ENCODE measurements at regions not wholly inside any gene's neighbourhood (a gene's known extent, or its start where the extent isn't known, plus 50 kb on each side); places are given as distances from the start of the nearest gene placed in this dataset.
A peak's percentile ranks its signal among the peaks of the same experiment; 100 is the strongest.

DNA sequence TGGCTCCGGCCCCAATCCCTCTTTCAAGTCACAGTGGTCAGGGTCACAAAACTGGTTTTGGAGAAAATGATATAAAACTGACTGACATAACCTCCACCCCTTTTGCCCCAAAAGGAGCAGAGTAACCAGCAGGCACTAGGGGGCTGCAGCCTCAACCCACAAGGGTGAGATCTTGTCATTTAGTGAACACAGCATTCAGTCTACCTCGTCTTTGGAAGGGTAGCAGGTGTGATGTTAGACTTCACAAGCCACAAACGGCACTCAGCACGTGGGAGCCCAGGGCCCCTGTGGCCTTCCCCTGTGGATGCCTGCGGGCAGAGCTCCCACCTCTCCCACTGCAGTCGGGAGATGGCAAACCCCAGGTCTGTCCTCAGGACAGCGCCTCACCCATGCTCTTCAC is 372.1 kb upstream of the MYT1L start:
- DNase-seq, result no peak

DNA sequence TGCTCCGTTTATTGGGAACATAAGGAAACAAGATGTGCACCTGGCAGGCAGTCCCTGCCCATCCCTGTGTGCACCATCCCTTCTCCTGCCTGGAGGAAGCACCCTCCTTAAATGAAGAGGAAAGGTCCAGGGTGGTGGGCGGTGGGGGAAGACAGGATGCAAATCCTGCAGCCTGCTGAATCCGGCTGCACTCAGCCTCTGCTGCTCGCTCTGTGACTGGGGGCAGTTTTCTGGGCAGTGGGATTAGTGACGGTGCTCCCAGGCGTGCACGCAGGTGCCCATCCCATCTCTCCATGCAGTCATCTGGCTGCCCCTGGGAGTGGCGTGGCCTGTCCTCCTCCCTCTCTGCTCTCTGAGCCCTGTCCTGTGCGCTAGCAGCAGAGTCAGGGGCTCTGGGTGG is 371.3 kb upstream of the MYT1L start:
- DNase-seq, result no peak

DNA sequence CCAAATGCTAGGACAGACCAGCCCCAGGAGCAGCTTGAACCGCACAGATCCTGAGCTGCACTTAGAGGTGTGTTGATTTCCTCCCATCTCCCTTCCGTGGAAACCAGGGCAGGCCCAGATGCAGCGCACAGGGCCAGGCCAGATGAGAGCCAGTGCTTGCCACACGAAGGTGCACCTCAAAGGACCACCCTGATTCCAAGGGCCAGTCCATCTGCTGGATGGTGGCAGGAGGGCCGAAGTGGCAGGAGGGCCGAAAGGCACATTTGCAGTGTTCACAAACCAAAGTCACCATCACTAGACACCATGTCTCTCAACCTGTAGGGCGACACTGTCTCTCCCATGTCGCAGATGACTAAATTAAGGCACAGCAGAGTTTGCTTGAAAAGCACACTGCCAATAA is 370.7 kb upstream of the MYT1L start:
- no peak for DNase-seq

DNA sequence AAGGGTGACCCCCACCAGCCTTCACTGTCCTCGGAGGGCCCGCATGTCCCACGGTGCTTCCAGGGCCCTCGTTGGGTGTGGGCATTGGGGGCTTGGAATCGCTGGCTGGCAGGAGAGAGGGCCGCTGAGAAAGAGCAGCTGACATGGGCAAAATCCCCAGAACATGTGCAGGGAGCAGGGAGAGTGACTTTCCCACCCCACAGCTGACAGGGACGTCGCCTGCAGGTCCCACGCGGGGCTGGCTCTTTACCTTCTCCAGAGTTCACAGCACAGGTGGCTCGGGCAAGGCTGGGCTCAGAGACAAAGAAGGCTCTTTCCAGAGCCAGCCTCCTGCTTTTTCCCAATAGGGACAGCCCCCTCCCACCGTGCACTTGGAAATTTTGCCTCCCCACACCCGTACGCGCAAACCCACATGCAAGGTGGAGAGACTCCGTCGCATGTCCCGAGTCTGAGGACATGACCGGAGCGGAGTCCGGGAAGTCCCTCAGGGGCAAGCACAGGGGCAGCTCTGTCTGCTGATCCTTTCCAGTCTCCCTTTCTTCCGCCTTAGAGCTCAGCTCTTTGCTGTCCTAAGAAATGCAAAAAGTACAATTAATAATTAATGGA is 370.2 kb upstream of the MYT1L start:
- no peak for DNase-seq

DNA sequence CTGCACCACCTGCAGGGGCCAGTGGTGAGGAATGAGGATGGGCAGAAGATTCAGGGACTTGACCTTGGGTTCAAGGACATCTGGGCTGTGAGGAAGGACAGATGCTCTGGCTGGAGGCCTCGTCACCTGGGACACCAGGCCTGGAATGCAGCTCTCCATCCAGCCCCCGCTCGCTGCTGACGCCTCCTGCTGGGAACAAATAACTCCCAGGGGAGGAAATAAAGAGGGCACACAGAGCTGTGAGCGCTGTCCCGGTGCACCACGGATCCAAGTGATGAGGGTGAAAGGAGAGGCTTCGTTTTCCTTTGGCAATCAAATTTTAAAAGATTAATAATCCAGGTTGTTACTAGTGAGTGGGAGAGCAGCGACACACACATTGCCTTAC is 368.0 kb upstream of the MYT1L start:
- no peak for DNase-seq

DNA sequence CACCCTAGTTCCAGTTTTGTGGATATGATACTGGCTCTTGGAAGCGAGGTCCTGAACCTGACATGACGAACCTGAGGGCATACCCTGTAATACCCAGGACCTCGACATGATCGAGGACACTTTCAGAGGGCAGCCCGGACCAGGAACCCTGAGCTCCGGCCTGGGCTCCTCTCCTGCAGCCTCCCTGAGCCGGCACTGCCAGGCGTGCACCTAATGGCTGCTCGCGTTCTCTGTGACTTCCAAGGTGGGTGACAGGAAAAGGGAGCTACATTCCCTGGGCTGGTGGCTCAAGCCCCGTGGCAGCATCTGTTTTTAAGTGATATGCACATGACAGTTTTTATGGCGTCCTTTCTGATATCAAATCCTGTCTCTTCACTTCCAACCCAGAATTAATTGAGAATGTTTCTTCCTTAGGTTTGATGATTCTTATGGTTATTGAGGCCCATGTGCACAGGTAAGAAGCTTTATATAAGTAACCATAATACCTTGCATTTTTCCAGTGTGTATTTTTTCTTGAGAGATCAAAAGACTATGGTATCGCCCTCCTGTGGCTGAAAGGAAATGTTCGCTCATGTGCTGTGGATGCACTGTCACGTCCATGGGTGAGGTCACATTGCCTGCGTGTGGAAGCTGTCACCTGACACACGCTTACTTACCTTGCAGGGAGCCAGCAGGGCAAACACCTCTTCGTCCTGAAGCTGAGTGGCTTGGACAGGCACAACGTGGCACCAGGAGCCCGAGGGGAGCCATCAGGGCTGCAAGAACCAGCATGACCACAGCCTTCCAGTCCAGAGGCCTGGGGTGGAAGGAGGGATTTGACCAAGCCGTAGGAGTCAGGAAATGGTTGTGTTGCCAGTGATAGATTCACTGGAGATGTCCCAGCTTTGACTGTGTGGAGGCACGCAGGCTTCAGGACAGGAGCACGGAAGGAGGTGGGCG is 367.4 kb upstream of the MYT1L start:
- DNase-seq, result no peak

DNA sequence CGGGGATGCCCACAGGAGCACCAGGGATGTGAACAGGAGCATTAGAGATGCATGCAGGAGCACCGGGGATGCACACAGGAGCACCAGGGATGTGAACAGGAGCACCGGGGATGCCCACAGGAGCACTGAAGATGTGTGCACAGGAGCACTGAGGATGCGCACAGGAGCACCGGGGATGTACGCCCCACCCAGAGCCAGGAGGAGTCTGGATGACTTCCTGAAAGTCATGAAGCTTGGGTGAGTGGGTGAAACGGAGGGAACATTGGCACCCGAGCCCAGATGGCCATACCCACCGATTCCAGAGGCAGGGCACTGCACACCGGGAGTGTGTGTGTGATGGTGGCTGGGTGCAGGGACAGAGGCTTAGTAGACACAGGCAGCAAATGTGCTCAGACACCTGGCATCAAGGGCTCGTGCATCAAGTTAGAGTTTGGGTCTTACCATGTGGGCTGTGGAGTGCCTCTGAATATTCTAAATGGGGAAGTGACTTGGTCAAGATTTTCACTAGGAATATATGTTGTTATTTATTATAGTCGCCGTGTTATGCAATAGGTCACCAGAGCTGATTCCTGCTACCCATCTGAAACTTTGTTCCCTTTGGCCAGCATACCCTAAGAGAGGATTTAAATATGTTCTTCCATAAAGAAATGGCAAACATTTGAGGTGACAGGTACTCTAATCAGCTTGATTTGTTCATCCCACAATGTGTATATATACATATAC is 365.8 kb upstream of the MYT1L start:
- no peak for DNase-seq

DNA sequence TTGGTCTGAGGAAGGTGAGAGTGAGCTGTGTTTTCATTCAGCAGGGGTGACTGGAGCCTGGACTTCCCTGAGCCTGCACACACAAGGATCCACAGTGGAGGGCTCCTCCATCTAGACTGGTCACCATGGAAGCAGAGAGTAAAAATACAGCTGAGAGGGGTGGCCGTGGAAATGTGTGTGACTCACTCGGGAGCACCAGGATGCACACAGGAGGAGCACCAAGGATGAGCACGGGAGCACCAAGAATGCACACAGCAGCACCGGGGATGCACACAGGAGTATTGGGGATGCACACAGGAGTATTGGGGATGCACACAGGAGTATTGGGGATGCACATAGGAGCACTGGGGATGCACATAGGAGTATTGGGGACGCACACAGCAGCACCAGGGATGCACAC is 365.2 kb upstream of the MYT1L start:
- no peak for DNase-seq

DNA sequence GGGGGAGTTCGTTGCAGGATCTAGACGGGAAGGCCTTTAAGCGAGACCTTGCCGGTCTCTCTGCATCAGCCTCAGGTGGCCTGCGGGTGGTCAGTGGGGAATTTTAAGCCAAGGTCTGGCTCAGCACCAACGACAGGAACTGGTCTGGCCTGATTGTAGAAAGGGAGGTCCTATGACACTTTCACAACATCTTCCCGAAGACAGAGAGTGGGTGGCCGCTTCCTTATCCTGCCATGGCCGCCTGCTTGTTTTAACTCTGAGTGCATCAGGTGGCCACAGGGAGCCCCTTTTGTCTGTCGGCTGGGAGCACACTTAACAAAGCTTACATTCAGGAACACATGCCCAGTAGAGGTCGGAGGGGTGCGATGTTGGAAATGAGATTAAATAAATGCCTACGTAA is 363.7 kb upstream of the MYT1L start:
- no peak for DNase-seq

DNA sequence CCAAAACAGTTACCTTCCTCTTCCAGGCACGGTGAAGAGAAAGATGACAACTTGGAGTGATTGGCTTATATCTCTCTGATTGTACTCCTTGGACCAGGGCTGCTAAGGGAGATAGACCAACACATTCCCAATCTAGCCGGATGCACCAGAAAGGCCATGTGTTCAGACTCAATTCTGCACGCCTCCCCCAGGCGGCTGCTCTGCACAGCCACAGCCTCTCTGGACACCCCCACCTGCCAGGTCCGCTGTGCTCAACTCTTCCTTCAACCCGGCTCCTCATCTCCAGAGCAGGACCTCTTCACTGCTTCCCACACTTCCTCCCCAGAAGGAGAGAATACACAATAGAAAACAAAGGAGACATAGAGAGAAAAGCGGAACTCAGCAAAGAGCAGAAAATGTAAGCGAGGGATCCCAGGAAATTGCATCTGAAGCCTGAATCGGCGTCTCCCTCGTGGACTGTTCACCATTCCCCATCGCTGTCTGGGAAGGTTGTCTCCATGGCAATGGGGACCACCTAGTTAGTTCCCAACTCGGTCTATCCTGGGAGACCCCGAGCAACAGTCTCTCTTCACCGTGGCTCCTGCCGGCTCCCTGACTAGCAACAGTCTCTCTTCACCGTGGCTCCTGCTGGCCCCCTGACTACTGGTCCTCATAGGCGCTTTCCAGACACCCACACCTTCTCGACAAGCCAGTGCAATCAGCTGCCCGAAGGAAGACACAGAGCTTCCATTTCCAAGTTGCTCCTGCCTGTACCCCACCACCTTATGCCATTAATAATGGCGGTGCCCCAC is 361.7 kb upstream of the MYT1L start:
- no peak for DNase-seq

DNA sequence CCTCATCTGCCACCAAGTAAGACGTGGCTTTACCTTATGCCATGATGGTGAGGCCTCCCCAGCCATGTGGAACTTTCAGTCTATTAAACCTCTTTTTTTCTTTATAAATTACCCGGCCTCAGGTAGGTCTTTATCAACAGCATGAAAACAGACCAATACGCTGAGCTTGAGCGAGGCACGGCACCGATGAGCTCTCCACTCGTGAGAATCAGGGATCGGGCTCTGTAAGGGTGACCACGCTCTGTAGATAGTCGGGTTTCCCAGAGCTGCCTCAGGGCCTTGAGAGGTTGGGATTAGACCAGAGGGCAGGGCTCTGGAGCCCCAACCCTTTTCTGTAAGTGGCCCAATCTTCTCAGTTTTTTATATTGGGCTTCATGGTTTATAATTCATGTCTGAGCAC is 360.3 kb upstream of the MYT1L start:
- no peak for DNase-seq

DNA sequence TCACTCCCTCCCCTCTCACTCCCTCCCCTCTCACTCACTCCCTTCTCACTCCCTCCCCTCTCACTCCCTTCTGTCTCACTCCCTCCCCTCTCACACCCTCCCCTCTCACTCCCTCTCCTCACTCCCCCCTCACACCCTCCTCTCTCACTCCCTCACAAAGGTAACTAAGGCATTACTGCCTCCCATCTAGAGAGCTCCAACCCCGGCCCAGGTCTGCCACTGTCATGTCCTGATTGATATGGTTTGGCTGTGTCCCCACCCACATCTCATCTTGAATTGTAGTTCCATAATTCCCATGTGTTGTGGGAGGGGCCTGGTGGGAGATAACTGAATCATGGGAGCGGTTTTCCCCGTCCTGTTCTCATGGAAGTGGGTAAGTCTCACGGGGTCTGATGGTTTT is 359.9 kb upstream of the MYT1L start:
- DNase-seq, result no peak

DNA sequence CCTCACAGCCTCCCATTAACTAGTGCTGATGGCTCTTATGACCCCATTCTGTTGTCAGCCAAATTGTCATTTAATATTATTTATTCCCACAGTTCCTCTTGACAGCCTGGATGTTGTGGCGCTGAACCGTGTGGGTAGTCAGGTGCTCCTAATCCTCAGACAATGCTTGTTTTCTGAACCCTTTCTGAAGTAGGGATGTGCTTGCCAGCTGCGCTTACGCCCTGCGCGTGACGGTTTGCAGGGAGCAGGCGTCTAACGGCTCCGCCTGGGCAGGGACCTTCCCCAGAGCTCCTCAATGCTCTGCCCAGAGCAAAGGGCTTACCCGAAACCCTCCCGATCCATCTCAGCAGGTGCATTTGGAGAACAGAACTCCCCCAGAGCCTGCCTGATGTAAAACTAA is 358.2 kb upstream of the MYT1L start:
- DNase-seq, result no peak

DNA sequence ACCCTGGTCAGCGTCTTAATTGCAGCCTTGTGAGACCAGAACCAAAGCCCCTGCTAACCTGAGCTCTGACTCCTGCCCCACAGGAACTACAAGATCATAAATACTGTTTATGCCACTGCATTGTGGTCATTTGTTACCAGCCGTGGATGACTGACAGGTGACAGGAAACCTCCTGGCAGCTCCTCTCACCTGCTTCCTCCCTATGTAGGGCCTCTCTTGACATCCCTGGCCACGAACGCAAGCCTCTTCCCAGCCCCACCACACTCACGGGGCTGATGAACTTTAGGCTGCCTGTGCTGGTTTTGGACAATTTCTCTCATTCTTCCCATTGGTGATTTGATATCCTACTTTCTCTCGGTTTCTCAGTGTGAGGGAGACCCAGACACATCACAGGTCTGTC is 357.2 kb upstream of the MYT1L start:
- no peak for DNase-seq

DNA sequence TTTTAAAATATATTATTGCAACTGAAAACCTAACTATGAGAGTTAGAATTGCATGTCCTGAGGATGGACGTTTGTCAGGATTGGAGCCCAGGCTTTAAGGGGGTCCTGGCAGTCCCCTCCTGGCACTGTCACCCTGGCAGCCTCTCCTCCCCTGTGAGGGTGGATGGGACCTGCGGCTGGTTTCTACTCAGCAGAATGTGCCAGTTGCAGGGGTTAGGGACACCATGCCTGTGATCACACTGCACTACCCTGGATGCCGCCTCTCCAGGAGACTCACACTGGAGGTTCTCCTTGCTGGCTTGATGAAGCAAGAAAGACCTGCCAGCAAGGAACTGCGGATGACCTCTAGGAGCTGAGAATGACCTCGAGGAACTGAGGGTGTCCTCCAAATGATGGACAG is 356.7 kb upstream of the MYT1L start:
- DNase-seq, result no peak

DNA sequence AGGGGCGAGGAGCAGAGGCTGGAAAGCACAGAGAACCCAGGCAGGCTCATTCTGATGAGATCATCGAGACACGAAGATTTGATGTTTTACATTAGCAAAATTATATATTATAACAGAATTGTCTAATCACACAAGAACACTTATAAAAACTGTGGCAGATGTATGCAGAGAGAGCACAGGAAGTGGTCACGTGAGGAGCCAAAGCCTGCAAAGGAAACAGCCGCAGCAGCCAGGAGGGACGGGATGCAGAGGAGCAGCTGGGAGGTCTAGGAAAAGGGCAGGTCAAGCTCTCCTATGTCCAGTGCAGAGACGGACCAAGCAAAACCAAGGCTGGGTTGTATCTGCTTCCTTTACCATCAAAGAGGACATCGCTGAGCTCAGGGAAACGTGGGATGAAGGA is 355.1 kb upstream of the MYT1L start:
- DNase-seq, result peak; percentile 6

DNA sequence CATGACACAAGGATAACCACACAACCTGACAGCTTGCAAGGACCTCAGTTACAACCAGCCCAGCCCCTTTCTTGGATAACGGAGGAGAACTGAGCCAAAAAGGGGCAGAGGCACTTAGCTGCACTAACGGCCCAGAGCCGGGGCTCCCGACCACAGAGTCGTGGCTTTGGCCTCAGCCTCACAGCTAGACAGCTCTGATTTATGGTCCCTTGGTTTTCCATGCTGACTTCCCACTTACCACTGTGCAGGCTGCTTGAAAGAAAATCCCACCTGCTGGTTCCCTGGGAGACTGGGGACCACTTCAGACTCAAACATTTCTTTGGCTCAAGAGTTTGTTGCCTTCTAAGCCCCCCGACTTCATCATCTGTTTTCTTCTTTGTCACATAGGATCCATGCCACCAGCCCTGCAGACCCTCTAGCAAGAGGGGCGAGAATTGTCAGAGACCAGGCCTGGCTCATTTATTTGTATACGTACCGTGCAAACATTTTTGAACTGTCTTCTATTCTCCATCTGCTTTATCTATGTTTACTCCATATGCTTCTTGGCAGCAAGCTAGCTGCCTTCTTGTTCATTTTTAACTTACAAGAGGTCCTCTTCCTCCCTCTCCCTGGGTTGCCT is 352.6 kb upstream of the MYT1L start:
- no peak for DNase-seq

DNA sequence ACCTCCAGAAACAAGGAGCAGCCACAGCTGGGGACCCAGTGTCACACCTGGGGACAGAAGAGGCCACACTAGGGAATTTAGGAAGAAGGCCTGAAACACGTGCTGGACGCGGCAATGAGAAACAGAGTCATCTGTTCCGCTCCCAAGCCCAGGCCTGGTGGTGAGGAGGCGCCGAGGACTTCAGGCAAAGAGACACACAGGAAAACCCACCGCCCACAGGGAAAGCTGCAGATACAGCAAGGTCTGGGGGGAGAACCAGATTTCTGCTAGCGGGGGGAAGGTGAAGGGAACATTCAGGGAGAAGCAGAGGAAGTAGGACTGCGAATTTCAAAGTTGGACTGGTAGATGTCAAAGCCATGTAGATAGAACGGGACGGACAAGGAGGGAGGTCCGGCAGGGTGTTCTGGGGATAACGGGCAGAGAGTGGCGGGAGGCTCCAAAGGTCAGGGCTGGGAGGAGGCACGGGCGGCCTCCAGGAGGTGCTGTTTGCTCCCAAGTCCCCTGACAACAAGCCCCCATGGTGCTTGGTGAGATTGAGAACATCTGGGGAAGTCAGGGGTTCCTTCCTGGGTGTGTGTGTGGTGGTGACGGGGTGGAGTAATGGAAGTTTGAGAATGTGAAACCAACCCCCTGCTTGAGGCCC is 351.7 kb upstream of the MYT1L start:
- no peak for DNase-seq

DNA sequence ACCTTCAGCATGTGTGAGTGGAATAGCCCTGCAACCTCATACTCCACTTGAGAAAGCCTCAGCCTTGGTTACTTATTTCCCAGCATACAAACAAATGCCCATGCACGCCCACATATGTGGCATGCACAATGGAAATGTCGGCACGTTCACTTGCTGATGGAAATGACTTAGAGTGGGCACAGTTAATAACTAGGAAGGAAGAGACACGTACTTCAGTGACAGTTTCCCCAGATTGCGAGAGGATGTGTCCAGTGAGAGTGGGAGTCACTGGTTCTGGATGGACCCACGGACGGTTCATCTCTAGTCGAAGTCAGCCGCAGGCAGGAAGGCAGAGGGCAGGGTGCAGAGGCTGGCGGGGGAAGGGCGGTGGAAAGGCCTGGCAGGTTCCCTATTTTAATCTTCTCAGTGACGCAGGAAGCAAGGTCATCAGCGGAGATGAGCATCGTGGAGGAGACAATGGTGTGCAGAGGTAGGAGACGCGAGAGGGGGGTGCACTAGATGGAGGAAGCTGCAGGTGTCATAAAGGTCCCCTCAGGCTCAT is 350.7 kb upstream of the MYT1L start:
- DNase-seq, result no peak

DNA sequence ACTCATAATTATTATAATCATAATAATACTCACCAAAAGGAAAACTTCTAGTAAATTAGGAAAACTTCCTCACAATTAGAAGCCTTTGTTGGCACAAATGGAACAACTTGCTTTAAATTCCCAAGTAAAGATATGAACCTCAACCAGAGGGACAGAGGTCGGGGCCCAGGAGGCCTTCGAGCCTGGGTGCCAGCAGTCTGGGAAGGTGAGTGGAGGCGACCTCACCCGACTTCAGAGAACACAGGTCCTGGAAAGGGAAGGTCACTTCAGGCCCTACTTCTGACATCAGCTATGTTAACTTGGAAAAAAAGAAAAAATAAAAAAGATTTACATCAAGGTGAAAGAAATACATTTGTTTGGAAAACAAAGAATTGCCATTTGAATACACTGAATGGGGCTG is 350.0 kb upstream of the MYT1L start:
- no peak for DNase-seq

DNA sequence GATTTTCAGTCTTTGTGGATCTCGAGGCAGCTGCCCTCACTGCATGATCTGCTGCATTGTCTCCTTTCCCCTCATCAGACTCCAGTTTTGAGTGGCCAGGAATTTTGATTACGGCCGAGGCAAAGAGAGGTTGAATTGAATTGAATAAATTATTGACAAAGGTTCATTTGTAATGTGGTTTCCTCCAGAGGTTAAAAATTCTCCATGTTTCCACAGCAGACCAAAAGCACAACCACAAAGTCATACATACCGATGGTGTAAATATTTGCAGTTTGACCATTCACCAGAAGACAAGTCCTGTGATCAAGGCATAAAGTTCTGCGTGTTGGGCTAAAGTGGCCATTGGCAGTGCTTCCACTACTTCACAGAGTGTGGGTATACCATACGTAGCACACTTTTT is 343.8 kb upstream of the MYT1L start:
- no peak for DNase-seq

DNA sequence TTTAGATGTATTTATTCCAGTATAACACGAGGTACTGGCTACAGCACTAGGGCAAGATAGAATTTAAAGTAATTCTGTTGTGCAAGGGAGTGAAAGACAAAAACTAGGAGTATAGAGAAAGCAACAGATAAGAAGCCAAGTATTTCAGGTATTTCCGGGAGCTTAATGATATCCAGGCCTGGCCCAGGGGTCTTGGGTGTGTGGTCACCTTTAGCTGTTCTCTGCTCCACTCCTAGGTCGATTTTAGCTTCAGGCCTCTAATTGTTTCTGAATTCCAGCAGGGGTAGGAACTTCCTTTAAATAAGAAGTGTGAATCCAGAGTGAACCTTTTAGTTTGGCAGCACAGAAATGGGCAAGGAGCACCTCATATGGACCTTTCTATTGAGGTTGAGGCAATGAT is 342.3 kb upstream of the MYT1L start:
- no peak for DNase-seq

Measured in CD4-positive, alpha-beta T cell treated with Interleukin-12 subunit alpha and Interleukin-12 subunit beta, for 1 hour (primary cell).